ENCODE measurements at regions not wholly inside any gene's neighbourhood (a gene's known extent, or its start where the extent isn't known, plus 50 kb on each side); places are given as distances from the start of the nearest gene placed in this dataset.

DNA sequence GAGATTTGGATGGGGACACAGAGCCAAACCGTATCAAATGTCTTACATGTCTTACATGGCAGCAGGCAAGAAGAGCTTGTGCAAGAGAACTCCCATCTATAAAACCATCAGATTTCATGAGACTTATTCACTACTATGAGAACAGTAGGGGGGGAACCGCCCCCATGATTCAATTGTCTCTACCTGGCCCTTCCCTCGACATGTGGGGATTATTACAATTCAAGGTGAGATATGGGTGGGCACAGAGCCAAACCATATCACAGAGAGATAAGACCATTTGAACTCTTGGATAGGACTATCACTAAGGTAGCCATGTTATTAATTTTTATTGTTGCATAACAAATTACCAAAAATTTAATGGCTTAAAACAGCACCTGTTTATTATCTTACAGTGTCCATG is 611.7 kb downstream of the SOX6 start:
- TF ChIP-seq, protein P1, sequence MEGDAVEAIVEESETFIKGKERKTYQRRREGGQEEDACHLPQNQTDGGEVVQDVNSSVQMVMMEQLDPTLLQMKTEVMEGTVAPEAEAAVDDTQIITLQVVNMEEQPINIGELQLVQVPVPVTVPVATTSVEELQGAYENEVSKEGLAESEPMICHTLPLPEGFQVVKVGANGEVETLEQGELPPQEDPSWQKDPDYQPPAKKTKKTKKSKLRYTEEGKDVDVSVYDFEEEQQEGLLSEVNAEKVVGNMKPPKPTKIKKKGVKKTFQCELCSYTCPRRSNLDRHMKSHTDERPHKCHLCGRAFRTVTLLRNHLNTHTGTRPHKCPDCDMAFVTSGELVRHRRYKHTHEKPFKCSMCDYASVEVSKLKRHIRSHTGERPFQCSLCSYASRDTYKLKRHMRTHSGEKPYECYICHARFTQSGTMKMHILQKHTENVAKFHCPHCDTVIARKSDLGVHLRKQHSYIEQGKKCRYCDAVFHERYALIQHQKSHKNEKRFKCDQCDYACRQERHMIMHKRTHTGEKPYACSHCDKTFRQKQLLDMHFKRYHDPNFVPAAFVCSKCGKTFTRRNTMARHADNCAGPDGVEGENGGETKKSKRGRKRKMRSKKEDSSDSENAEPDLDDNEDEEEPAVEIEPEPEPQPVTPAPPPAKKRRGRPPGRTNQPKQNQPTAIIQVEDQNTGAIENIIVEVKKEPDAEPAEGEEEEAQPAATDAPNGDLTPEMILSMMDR (IDR thresholded peaks at IDR 0.05; ENCODE audit: low read length, missing control alignments): no peak
- H3K4me3 ChIP-seq (replicated peaks; ENCODE audit: low read depth, low read length): no peak overlapping the region
- no peak for DNase-seq (ENCODE audit: low read depth)

DNA sequence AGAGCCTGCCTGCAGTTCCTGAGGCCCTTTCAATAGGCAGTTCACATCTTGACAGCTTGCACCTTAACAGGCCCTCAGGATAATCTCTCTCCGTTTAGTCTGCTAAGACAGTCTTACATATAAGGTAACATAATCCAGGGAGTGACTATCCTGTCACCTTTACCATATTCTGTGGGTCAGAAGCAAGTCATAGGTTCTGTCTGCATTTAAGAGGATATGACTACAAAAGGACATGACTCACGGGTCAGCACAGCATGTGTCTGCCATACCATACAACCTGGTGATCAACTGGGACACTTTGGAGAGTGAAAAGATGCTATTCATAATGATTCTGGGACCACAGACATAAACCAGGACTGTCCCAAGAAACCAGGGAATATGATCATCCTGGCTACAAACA is 611.1 kb downstream of the SOX6 start:
- H3K4me3 ChIP-seq (replicated peaks; ENCODE audit: low read depth, low read length): no peak overlapping the region
- no peak for DNase-seq (ENCODE audit: low read depth)
- TF ChIP-seq, protein P1 (IDR thresholded peaks at IDR 0.05; ENCODE audit: low read length, missing control alignments): no peak

DNA sequence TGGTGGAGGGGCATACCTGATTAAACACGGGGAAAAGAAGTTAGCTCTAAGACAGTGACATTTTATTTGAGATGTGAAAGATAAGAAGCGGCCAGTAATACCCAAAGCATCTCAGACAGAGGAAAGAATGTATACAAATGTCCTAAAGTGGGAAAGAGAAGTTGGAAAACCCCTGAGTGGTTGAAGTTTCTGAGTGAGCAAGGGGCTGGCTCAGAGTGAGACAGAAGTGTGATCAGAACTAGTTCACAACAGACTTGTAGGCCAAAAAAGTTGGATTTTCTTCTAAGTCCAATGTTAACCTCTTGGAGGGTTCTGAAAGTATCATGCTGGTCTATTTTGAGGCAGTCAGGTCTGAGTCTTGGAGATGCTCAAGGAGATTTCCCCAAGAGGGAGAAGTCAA is 608.7 kb downstream of the SOX6 start:
- no peak for DNase-seq (ENCODE audit: low read depth)
- TF ChIP-seq, protein P1 (IDR thresholded peaks at IDR 0.05; ENCODE audit: low read length, missing control alignments): no peak
- no peak overlapping the region for H3K4me3 ChIP-seq (replicated peaks; ENCODE audit: low read depth, low read length)

DNA sequence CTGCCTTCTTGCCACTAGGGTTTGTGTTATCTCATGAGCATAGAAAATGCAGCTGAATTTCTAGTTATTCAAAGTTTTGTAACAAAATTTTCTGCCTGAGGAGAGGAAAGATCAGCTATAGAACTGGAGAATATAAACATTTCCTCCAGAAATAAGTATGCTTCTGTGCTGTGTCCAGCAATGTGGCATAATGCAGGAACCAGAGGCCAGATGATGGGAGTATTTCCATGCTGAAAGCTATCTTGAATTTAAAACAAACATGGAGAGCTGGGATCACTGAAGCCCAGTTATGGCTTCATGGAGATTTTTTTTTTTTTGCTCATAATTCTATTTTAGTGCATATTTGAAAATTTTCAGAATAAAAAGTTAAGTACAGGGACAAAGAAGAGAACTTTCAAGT is 608.2 kb downstream of the SOX6 start:
- H3K4me3 ChIP-seq (replicated peaks; ENCODE audit: low read depth, low read length): no peak overlapping the region
- DNase-seq (ENCODE audit: low read depth): no peak
- TF ChIP-seq, protein P1 (IDR thresholded peaks at IDR 0.05; ENCODE audit: low read length, missing control alignments): no peak

DNA sequence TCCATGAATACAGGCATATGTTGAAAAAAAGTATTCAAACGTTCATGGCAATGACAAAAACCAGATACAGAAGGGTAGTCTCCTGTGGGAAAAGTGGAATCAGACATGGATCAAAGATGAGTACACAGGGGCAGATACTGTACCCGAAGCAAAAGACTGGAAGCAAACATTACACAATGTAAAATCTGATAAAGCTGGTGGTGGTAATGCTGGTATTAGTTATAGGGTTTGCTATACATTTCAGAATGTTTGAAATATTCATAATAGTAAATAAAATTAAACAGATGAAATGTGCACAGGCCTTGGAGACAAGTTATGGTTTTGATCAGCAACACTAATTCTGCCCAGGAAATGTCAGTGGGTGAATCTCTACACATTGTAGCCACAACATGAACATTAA is 607.6 kb downstream of the SOX6 start:
- TF ChIP-seq, protein P1 (IDR thresholded peaks at IDR 0.05; ENCODE audit: low read length, missing control alignments): no peak
- no peak overlapping the region for H3K4me3 ChIP-seq (replicated peaks; ENCODE audit: low read depth, low read length)

DNA sequence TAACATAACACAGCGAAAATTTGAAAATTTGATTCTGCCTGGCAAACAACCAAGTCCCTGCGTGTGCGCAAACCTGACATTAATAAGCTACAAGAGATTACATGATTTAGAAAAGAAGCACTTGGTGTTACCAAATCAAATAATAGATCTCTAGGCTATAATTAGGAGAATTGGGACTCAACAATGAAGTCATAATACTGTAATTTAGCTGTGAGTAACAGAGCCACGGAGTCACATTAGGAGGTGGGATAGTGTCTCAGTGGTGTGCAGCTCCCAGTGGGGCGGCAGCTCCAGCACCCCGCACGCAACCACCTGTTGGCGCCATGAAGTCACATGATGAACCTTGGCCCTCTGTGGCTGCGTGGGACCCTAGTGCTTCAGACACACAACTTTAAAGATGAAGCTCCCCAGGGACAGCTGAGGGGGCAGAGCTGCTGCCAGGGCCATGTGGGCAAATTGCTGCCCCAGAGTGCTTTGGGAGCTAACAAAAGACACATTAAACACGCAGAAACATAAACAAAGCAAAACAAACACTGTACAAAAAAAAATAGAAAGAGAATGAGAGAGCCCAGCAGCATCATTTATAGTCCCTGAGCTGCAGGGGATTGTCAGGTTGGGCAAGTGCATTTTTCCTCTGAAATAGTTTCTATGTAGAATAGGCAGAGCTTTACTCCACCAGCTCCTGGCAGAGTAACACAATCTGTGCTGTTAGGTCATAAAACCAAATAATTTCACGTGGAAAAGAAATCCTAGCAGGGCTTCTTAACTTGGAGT is 605.6 kb downstream of the SOX6 start:
- TF ChIP-seq, protein P1 (IDR thresholded peaks at IDR 0.05; ENCODE audit: low read length, missing control alignments): no peak
- no peak overlapping the region for H3K4me3 ChIP-seq (replicated peaks; ENCODE audit: low read depth, low read length)
- DNase-seq (ENCODE audit: low read depth): no peak

More for the DNA sequence above, 607.6 kb downstream of the SOX6 start:
- DNase-seq (ENCODE audit: low read depth): no peak

DNA sequence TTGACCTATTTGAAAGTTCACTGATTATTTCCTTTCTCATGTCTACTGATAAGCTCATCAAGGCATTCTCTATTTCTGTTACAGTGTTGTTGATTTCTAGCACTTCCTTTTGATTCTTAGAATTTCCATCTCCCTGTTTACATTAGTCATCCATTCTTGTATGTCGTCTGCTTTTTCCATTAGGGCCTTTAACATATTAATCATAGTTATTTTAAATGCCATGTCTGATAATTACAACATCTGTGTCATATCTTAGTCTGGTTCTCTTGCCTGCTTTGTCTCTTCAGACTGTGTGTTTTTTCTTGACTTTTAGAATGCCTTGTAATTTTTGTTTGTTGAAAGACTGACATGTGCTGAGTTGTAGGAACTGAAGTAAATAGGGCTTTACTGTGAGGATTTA is 602.1 kb downstream of the SOX6 start:
- no peak for DNase-seq (ENCODE audit: low read depth)
- no peak overlapping the region for H3K4me3 ChIP-seq (replicated peaks; ENCODE audit: low read depth, low read length)
- TF ChIP-seq, protein P1 (IDR thresholded peaks at IDR 0.05; ENCODE audit: low read length, missing control alignments): no peak

Data from fibroblast of pulmonary artery (primary cell).